ENCODE measurements at regions not wholly inside any gene's neighbourhood (a gene's known extent, or its start where the extent isn't known, plus 50 kb on each side); places are given as distances from the start of the nearest gene placed in this dataset.

DNA sequence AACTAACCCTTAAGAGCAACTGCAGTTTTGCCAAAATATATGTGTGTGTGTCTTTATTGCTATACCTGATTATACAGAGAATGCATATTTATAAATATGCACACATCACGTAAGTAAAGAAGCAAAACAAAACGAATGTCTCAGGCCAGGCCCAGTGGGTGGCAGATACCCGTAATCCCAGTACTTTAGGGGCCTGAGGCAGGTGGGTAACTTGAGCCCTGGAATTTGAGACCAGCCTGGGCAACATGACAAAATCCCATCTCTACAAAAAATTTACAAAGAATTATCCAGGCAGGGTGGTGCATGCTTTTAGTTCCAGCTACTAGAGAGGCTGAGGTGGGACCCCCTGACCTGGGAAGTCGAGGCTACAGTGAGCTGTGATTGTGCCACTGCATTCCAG lies 745.3 kb downstream of the SATB2 start:
- DNase-seq (ENCODE audit: low read depth in 1 of 2, low spot score in 1 of 2): no peak

DNA sequence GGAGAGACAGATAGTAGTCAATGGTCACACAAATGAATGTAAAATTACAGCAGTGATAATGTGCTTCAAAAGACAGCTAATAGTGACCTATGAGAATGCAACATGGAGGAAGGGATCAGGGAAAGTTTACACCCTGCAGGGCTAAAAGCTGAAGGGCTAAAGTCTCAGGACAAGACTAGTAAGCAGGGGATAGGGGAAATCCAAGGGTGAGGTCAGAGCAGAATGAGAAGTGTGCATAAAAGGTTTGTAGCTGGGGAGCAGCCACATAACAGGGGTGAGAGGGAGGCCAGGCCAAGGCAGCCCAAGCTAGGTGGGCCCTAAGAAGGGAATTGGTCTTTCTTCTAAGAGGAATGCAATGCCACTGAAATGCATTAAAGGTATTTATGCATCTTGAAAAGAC lies 746.3 kb downstream of the SATB2 start:
- DNase-seq (ENCODE audit: low read depth in 1 of 2, low spot score in 1 of 2): no peak

DNA sequence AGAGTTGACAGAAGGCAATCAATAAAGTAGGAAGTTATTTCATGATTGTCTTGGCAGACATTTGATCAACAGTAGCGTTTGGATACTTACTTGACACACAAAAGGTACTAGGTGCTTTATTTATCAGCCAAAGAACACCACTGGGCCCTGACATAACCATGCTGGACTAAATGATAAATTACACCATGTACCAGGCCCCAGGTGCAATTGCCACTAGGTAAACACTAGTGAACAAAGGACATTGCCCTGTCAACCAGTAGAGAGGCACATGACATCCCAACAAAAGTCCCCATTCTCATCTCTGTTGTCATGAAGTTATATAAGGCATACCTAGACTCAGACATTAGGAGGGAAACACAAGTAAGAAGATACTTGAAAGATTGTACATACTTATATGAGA lies 747.2 kb downstream of the SATB2 start:
- DNase-seq (ENCODE audit: low read depth in 1 of 2, low spot score in 1 of 2): no peak

GRCh38 chr2:198706476-198707082 lies 751.2 kb downstream of the SATB2 start:
- no peak for DNase-seq (ENCODE audit: low read depth in 1 of 2, low spot score in 1 of 2)

DNA sequence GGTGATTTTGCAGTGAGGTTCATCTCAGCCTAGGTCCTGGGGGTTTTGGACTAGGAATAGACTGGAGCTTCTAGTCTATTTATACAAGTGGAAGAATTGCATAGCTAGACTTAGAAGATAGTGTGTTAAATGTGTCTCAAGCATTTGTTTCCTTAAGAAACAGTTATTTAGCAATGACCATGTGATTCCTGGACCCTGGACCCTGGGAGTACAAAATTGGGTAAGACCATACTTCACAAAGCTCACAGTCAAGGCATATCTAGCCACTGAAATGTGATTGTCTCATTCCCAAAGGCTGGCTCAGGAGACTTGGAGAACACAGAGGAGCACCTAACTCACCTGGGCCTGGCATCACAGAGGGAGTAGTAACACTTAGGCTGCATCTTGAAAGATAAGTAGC lies 754.5 kb downstream of the SATB2 start:
- DNase-seq (ENCODE audit: low read depth in 1 of 2, low spot score in 1 of 2): no peak

- no peak for DNase-seq (ENCODE audit: low read depth in 1 of 2, low spot score in 1 of 2)
These were observed 754.9 kb downstream of the SATB2 start for GRCh38 chr2:198702796-198703195.

GRCh38 chr2:198701481-198701880 lies 756.3 kb downstream of the SATB2 start:
- no peak for DNase-seq (ENCODE audit: low read depth in 1 of 2, low spot score in 1 of 2)

DNA sequence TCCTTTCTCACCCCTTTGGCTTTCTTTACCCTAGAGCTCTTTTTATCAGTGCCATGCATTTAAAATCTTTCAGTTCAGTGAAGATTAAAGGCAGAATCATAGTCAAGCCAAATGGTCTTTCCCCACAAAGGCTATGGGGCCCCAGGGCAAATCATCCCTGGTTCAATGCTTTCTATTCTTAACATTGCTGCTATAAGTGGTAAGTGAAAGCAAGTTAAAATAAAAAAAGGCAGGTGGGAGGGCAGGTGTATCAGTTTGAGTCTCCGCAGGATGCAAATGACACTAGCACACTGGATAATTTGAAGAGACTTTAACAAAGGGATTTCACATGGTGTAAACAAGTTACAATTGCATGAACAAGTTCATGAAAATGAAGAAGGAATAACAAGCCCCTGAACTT lies 757.4 kb downstream of the SATB2 start:
- DNase-seq (ENCODE audit: low read depth in 1 of 2, low spot score in 1 of 2): no peak

- no peak for DNase-seq (ENCODE audit: low read depth in 1 of 2, low spot score in 1 of 2)
These were observed 759.5 kb downstream of the SATB2 start for GRCh38 chr2:198698230-198698629.

DNA sequence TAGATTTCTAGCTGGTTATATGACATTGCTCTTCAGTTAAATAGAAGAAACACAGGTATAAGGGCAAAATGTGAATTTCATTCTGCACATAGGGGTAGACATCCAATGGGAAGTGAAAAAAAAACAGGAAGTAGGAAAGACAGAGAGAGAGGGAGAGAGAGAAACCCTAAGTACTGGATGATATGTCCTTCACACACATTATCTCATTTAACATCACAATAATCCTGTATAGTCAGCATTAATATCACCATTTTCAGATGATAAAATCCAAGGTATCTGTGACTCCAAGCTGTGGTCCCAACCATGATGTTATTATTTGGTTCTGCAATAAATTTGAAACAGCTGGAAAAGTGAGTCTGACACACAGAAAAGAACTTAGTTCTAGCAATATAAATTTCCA lies 759.9 kb downstream of the SATB2 start:
- no peak for DNase-seq (ENCODE audit: low read depth in 1 of 2, low spot score in 1 of 2)

DNA sequence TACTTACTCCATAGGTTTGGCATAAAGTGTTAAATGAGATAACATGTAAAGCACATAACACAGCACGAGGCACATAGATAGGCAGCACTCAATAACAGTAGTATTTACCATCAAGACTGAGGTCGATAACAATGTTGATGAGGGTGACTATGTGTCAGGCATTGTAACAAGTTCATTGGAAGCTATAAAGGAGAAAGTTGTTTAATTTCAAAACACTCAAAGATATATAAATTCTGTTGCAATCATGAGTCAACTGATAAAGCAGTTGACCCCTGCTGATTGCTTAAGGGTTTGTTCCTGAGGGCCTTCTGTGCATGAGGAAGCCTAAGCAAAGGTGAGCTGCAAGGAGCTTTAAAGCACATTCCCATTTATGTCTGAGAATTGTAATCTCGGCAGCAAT lies 760.5 kb downstream of the SATB2 start:
- DNase-seq (ENCODE audit: low read depth in 1 of 2, low spot score in 1 of 2): no peak

DNA sequence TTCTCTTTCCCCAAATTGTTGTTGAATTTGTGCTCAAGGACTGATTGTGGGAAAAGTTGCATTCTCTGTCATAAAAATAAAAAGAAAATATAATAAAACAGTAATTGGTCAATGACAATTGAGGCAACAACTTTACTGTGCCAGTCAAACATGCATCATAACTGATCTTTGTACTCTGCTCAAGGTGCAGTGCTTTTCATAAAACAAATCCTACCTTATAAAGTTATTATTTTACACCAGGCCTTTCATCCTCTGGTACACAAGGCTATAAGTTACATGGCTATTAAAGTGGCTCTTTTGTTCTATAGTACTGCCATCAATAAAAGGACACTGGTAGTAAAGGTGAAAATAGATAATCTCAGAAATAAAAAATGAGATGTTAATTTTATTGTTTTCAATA lies 761.9 kb downstream of the SATB2 start:
- no peak for DNase-seq (ENCODE audit: low read depth in 1 of 2, low spot score in 1 of 2)

- no peak for DNase-seq (ENCODE audit: low read depth in 1 of 2, low spot score in 1 of 2)
These were observed 764.7 kb downstream of the SATB2 start for GRCh38 chr2:198692907-198693510.

GRCh38 chr2:198691236-198691635 lies 766.5 kb downstream of the SATB2 start:
- DNase-seq (ENCODE audit: low read depth in 1 of 2, low spot score in 1 of 2): no peak

- no peak for DNase-seq (ENCODE audit: low read depth in 1 of 2, low spot score in 1 of 2)
These were observed 793.4 kb downstream of the SATB2 start for GRCh38 chr2:198664321-198664720.

DNA sequence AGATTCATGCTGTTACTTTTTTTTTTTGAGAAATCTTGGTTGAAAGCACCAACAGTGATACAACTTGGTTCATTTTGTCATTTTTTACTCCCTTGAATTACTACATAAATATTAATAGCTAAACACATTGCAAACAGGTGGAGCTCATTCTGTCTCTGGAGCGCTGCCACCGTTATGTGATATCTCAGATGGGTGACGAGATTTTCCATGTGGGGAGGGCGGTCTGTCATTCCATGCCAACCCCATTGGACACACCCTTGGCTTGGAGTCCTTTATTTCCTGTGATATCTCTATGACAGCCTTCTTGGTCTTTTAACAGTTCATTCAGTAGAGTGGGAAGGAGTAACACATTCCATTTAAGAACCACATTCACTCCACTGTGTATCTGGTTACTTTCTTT lies 794.8 kb downstream of the SATB2 start:
- no peak for DNase-seq (ENCODE audit: low read depth in 1 of 2, low spot score in 1 of 2)

DNA sequence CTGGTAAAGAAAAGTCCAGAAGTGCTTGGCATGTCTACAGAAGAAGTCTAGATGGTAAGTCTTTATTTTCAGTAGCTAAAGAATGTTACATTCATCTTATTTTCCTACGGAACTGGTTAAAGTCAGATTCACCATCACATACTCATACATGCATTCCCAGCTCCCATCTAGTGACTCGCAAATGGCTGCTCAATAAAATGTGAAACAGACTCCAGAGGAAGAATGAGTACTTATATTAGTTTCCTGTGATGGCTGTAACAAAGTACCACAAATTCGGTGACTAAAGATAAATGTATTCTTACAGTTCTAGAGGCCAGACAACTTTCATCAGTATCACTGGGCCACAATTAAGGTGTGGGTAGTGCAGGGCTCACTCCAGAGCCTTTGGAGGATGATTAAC lies 797.2 kb downstream of the SATB2 start:
- no peak for DNase-seq (ENCODE audit: low read depth in 1 of 2, low spot score in 1 of 2)

DNA sequence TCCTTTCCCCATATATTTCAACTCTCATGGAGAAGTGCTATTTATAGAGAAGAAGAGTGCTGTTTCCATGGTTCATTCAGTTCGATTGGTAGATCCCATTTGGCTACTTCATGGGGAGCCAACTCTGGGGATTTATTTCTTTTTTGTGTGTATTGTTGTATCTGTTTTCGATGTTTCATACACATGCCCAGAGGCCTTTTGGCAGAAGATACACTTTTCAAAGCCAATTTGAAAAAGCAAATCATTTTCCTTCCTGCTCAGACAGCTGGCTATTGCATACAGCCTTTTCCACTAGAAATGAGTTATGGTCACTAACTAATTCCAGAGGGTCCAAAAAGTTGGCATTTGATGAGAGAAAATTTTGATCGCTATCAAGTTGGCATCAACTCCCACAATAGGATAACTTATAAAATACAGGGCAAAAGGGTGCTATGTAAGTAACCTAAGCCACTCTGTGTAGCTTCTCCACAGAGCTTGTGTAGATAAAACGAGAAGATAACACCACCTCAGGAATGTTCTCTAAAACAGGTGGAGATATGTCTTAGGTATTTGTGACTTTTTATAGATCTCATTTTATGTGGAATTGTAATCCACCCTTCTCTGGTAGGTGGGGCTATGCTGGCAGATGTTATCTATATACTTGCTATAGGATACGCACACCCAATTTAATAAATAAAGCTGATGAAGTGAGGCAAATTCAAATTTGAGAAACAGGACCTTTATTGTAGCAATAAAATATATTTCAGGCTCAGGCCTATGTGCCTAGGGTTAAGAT lies 798.5 kb downstream of the SATB2 start:
- no peak for DNase-seq (ENCODE audit: low read depth in 1 of 2, low spot score in 1 of 2)

DNA sequence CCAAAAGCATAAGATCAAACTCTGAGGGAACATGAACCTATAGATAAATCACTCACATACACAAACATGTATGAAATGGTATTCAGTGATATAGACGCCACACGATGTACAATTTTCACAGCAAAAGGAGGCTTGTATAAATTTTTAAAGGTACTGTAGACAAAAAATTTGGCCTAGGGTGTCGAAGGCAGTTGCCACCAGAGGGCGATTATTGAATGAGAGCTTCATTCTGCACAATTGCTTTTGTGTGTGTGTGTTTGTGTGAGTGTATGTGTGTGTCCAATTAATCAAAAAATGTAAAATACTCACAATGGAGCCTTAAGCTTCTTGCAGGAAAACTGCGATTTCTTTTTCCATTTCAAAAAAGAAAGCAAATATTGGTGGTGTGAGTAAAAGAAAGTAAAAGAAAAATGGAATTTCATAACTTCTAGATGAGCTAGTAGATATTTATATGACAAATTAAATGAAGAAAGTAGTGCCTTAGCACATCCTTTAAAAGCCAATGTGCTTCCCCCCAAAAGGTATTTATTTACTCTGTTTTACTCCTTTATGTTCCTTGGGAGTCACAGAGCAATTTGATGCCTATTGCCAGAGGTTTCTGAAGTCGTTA lies 800.1 kb downstream of the SATB2 start:
- DNase-seq (ENCODE audit: low read depth in 1 of 2, low spot score in 1 of 2): no peak

GRCh38 chr2:198656869-198657268 lies 800.9 kb downstream of the SATB2 start:
- DNase-seq (ENCODE audit: low read depth in 1 of 2, low spot score in 1 of 2): no peak

DNA sequence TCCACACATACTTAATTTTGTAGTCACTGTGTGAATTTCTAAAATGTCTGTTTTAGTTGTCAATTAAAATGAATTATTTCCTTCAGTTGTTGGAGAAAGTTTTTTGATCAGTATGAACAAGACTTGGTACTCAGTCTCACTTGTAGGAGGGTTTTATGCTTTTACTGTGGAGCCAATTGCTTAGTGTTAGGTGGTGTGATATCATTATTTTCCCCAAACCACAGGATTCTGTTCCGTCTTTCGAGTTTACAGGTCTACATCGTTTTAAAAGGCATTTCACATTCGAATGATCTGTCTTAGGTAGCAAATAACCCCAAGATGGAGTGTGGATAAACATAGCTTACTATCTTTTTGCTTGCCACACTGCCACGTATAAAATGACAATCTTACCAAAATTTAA lies 803.1 kb downstream of the SATB2 start:
- DNase-seq (ENCODE audit: low read depth in 1 of 2, low spot score in 1 of 2): no peak

DNA sequence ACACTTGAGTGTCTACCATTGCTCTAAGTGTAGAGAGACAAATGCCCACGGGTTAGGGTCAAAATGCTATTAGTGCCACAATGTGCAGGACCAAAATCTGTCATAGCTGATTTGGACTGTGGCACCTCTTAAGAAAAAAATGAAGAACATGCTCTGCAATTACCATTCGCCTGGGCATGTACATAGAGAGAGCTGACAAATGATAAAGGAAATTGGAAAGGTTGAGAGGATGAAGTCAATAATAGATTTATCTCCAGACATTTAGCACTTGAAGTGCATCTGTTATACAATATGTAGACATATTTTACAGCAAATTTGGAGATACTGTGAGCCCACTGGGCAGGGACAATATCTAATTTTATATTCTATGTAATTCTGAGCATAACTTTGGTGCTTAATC lies 804.4 kb downstream of the SATB2 start:
- DNase-seq (ENCODE audit: low read depth in 1 of 2, low spot score in 1 of 2): no peak
